Sciatic nerve (tissue), 2 donors: ENCODE measurements at regions not wholly inside any gene's neighbourhood (a gene's known extent, or its start where the extent isn't known, plus 50 kb on each side); places are given as distances from the start of the nearest gene placed in this dataset.

ENCODE experiments used
- ATAC-seq: fragments of 200-7000 bp; cut with Tn5 transposase; one replicate; pipeline ENCODE4 v1.9.1; 2020; ENCODE audit warnings: mild to moderate bottlenecking, moderate library complexity
- DNase-seq: peaks from one replicate; pipeline ENCODE4 v3.0.0-alpha.2; 2020; ENCODE audit warnings: low spot score
- intact Hi-C: fragments of 100-400 bp; cut with DNase I; formaldehyde crosslinking; loops from one replicate; pipeline ENCODE4 v1.14.2; 2022
- donor health status: DM: no; HTN: no; CAD: no.
- donor health status: DM: no; HTN: no; CAD: no.

DNA sequence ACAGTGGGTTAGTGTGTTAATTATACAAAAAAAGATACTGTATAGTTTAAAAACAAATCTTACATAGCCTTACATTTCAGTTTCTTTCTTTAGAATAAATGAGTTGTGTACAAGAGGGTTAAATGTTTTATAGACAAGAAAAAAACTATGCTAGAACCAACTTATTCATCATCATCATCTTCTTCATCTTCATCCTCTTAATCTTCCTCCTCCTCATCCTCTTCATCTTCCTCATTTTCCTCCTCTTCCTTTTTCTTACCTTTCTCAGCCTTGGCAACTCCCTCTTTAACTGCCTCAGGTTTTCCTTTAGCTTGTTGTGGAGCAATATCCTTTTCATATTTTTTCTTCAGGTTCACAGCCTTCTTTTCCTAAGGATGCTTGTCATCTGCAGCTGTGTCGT lies 53.7 kb downstream of the RPS12 start:
- ATAC-seq (no peak), DNase-seq (no peak)
- intact Hi-C loops, result no loop called here

DNA sequence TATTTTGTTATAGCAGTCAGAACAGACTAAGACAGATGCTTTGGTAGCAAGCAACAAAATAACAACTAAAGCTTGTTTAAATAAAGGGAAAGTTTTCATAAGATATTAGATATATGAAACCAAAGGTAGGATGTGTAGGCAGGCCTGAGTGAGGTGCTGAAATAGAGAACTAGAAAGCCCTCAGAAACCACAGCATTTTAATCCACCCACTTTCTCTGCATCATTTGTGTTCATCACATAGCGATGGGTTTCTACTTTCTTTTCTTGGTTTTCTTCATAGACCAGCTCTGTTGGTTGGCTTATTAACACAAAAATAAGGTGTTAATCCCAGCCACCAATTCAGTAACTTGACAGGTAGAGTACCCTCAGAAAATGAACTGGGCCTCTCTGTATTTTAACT lies 58.6 kb downstream of the RPS12 start:
- intact Hi-C loops, result no loop called here
- DNase-seq (no peak), ATAC-seq (no peak)

DNA sequence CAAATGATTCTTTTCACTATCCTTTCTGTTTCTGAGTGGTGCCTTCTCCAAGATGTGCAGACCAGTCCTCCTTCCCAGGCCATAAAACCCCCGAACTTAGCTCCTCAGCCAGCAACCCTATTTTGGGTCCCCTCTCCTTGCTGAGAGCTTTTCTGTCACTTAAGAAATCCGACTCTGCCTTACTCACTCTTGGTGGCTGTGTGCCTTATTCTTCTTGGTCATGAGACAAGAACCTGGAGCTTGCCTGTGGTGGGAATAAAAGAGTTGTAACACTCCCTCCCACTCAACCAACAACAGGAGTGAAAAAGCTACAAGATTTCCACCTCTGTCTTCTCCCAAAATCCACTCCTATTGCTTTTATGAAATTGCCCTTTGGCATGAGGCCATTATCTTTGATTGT lies 62.6 kb downstream of the RPS12 start:
- ATAC-seq, result no peak
- DNase-seq, result no peak
- intact Hi-C loops, result no loop called here

DNA sequence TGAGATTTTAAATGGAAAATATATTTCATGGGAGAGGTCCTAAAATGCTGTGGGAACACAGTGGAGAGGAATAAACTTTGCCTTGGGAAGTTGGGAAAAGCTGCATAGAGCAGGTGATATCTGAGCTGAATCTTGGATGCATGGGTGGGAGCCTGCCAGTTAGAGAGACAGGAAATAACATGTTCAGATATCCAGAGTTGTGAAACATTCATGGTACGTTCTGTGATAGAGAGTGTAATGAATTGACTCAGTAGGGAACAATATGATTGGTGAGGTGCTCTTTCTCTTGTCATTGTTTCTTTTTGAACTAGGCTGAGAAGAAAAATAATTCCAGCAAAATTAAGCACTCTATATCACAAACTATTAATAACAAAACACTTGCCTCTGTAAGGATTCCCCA lies 72.8 kb downstream of the RPS12 start:
- no peak for ATAC-seq
- intact Hi-C loops, result no loop called here
- DNase-seq, result no peak

DNA sequence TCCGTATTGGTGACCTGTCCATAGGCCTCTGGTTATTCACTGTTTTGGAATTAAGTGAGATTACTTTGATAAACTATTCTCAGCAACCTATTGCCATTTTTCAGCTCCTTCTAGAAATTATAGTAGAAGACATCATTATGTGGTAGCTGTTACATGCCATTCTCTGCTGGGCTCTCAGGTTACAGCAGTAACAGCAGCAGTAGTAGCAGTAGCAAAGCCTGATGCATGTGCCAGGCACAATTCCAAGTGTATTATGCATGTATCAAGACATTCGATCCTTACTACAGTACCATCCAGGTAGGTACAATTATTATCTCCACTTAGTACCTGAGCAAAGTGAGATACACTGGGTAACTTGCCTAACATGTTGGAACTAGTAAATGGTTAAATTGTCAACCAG lies 74.3 kb downstream of the RPS12 start:
- ATAC-seq, result no peak
- DNase-seq, result no peak
- intact Hi-C loops, result no loop called here

DNA sequence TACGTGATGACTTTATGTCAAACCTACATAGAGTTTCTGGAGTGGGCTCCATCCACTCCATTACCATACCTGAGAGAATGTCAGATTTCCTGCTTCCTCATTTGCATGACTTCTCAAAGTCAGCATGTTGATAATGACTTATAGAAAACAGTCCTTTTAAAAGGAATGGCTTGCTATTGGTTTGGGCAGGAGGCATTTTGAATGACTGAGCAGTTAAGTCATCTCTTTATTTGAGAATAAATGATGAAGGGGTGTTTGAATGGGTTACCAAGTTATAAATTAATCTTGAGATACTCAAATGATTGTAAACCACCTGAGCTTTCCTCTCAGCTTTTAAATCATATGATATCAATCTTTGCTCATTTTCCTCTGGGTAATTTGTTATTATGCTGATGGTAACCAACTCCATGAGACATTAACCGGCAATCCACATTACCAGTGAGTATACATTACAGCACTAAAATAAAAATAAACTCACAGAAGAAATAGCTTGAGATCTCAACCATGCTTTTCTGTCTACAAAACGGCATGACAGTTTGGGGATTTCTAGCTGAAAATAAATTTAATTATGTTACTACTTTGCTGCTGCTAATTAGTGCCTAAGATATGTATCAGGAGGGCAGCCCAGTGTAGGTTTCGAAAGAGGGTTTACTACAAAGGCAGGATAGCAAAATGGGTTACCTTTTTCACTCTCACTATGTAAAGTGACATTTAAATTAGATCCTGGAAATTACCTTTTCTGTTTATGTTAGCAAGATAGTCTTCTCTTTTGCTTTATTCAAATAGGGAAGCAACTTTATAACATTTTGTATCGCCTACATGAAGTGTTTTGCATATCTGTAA lies 78.8 kb downstream of the RPS12 start:
- ATAC-seq, result no peak
- intact Hi-C loops, result no loop called here
- DNase-seq, result no peak

DNA sequence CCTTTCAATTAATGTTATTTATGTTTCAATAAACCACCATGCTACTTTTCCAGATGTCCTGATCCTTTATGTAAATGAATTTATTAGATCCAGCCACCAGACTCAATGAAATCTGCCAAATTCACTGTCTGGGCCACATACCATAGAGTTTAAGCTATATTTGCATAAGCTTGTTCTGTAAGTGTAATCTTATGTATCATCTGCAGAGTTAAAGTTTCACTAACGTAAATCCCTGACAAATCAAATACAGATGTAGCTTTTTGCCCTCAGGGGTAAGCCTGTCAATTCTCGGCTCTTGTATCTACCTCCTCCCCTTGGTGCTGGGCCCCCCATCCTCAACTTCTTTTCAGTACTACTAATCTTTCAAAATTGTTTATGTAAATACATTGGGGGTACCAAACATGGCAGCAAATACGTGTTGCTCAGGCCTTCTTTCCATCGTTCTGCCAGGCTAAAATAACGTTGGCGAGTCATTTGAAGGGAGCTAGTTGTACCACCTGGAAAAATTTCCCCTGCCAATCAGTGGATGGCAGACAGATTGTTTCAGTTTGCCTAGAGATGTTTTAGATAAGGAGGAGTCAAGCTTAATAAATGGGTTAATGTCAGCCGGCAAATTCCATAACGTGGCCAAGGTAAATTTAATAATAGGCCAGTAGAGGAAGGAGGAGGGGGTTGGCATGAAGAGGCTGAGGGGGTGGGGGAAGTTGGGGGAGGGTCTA lies 79.6 kb downstream of the RPS12 start:
- DNase-seq (no peak), ATAC-seq (no peak)
- intact Hi-C loops, result no loop called here

DNA sequence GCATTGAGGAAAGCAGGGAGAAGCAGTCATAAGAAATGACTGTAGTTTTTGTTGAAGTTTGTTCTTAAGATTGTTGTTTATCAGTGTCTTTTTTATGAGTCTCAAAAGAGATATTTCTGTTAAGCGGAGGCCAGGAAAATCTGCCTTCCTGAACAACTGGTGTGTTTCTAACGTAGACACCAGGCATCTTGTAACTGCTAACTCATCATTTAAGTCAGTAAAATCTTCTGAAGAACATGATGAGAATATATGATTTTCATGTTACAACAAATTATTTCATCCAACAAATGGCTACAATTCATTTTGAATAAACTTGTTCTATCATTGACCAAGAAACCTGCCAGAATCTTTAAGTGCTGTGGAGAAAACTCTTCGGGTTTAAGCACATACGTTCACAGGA lies 84.0 kb downstream of the RPS12 start:
- DNase-seq, result no peak
- ATAC-seq, result no peak
- intact Hi-C loops, result no loop called here

DNA sequence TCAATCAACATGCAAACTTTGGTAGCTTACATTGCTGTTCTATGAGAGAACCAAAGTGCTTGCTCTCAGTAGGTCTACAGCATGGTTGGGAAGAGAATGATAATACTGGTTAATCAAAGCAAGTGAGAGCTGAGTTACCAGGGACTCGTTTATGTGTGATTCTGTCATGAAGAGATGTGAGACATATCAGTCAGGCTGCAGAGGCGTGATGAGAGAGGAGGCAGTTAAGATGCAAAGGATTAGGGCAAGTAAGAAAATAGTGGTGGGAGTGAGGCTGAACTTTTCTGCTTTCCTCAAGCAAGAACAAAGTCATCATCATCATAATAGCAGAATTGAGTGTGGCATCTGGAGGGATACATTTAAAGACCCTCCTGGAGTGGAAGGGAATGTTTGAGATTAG lies 86.5 kb downstream of the RPS12 start:
- ATAC-seq (no peak), DNase-seq (no peak)
- intact Hi-C loops, result no loop called here

DNA sequence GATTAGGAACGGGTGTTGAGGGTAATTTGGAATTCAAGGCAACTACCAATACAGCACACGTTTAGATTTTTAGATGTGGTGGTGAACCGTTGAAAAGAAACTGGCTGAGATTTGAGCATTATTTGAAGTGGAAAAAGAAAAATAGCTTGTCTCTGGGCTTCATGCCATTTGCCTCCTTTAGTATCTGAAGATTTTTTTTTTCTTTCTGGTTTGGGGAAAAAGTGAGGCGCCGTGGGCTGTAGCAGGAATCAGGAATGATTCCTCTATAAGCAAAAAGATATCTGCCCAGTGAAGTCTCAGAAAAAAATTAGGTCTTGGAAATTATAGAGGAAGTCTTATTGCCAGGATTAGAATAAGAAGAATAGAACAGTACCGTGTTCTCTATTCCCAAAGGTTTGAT lies 88.5 kb downstream of the RPS12 start:
- ATAC-seq, result no peak
- intact Hi-C loops, result no loop called here
- DNase-seq, result no peak

DNA sequence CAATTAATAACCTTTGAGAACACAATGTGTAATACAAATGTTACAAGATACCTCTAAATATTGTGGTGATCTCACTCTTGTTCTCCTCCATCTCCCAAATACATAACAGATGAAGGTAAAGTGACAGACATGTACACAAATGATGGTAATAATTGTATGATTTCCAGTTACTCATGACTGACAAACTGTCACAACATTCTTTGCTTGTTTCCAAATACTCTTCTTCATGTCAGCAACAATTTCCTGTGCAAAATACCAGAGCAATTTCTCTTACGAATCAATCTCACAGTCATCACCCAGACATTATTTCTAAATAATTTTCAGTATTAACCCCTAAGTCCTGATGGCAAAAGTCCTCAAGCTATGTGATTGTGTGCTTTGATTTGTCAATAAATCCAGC lies 92.9 kb downstream of the RPS12 start:
- intact Hi-C loops, result no loop called here
- DNase-seq (no peak), ATAC-seq (no peak)

DNA sequence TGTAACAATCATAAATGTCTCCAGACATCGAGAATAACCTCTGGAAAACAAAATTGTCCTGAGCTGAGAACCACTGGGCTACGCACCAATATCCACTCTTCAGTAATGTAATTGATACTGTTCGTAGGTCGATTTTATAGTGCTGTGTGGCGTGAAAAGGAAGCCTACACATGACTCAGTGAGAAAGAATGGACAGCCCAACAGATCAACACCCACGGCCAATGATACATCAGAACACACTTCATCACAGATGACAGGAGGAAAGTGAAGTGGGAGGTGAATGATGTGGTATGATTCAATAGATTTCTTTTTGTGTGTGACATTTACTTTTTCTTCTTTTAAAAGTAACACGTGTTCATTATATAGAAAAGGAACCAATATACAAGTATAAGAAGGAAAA lies 93.5 kb downstream of the RPS12 start:
- ATAC-seq (no peak), DNase-seq (no peak)
- intact Hi-C loops, result no loop called here

DNA sequence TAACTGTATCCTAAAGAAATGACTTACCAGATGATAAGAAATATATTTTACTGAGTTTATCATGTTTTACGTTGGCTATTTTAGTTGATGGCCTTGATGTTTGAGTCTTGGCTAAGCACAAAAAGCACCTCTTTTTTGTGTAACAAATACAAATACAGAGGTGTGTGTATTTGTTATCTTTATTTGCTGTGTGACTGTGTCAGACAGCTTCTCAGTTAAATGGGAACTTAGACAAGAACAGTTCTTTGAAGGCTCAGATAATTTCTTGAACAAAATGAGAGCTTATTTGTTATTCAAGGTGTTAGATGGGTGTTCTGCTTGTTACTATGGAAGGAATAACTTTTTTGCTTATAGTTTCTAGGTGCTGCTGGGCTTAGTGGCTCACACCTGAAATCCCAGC lies 95.4 kb downstream of the RPS12 start:
- DNase-seq (no peak), ATAC-seq (no peak)
- intact Hi-C loops, result no loop called here

DNA sequence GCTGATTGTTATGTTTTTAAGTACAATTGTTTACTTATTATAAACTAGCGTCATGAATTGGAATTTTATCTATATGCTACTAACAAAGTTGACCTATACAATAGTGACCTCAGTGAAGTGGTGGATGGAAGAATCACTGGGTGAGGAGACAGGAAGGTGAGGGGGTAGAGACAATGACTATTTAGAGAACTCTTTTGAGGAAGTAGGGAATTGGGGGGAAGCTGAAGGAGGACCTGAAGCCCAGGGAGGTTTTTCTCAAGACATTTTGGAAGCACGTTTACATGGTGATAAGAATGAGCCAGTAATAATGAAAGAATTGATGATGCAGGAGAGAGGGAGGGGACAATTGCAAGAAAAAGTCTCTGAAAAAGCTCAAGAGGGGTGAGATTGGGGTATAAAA lies 96.4 kb downstream of the RPS12 start:
- ATAC-seq, result no peak
- no peak for DNase-seq
- intact Hi-C loops, result no loop called here

DNA sequence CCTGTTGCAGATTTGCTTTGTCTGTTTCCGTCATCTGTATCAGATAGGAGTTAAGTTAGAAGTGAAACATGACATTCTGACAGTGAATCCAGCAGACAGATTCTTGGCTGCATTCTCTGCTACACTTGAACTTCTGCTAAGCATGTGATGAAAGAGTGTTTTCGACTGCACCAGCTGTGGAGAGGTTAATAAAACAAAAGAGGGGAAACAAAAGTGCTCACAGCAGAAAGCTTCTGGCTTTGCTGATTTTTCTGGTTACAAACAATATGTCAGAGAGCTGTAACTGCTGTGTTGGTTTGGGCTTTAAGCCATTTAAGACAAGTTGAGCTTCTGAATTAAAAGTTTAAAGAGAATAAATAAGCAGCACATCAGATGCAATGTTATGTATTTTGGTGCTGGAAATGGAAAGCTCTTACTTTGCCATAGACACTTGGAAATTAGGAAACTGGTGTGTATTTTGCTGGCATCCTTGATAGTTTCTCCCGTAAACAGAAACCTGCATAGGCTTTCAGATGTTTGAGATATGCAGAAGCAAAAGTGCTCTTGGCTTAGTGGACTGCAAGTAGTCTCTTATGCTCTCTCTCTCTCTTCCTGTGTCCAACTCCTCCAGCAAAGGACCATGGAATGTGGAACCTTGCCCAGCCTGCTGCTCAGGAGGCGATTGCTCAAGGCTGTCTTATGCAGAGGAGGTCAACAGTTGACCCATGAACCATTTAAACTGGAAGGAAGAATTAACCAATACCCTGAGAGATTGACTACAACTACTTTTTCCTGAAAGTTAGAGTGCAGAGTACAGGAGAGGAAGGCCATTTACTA lies 104.9 kb downstream of the RPS12 start:
- ATAC-seq (peak; percentile 98), DNase-seq (peak; percentile 87)
- intact Hi-C loops, result no loop called here

DNA sequence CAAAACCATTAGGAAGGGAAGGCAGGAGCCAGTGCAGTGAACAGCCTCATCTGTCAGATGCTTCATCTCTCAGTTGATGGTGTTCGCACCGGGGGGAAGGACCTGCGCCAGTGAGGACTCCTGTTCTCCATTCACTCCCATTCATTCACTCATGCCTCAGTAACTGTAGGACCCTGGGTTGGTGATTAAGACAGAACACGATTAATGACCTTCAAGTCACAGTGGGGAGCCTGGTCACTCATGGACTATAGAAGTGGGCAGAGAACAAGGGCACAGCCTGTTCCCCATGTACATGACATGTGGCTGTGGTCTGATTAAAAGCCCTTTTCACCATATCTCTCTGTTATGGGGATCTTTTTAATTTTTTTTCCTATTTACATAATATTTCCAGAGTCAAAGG lies 113.3 kb downstream of the RPS12 start:
- no peak for ATAC-seq
- intact Hi-C loops, result no loop called here
- no peak for DNase-seq

DNA sequence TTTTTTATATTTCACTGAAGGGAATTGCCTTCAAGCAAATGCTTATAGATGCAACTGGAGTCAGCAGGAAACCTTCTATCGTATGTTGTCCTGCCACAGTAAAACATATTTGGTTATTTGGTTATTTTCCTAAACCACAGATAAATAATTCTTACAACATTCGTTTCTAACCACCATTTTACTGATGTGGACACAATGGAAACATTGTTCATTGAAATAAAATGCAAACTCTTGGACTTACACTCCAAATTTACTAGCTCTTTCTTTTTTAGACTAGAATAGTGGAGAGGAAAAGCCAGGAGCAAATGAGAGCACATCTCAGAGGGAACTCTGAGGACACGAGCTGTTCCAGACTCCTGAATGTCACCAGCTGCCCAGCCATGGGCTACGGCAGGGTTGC lies 114.8 kb downstream of the RPS12 start:
- intact Hi-C loops, result no loop called here
- DNase-seq (no peak), ATAC-seq (no peak)

DNA sequence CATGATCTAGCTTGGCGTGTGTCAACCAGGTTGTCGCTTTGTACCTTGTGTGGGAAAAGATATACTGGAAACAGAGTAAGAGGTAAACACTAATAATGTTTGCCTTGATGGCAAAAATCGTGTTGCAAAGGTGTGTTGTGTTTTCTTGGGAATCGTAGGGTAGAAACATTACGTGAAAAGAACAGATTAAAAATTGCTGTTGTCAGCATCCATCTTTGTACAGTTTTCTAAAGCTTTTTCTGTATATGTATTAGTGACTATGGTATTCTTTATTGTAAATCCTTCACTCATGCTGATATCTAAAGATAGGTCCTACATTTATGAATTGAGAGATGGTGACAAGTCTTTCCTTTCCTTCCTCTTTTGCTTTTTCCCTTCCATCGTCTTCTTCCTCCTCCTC lies 116.9 kb downstream of the RPS12 start:
- intact Hi-C loops, result no loop called here
- DNase-seq (no peak), ATAC-seq (no peak)

DNA sequence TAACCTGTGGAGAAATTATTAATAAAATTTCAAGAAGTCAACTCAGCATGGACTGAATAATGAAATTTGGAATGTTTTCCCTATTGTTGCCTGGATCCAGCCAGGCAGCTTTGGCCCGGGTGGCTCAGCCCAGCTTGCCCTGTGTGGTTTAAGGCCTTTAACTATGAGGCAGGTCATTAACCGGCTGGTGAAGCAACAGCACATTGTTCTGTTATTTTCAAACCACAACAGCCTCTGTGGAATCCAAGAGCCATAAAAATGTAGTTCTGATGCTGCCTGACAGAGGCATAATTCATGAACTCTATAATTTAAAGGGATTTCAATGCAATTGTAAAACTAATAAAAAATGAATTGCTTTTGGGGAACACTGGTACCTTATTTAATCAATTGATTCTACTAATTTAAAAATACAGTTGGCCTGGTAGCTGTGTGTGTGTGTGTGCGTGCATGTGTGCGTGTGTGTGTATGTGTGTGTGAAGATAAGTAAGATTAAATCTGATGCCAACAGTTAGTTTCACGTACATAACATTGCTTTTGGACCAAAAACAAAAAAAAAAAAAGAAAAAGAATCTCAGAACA lies 117.7 kb downstream of the RPS12 start:
- peak; percentile 91 for ATAC-seq
- intact Hi-C loops, result no loop called here
- DNase-seq, result no peak

DNA sequence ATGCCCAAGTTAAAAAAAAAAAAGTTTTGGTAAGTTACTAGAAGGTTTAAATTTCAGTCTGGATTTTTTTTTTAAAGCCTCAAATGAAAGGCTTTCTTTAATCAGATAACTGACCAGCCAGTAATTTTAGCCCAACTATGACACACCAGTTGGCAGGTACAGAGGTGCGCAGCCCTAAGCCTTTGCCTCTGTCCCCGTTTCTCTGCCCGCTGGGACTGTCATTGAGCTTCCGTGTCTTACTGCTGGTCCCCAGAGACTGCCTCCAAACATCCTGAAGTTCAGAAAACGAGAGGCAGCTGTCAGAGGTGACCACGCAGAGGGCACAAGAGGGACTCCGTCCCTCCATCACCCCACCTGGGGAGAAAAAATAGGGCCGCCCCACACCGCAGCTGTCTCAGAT lies 118.2 kb downstream of the RPS12 start:
- peak; percentile 16 for ATAC-seq
- no peak for DNase-seq
- intact Hi-C loops, result no loop called here
